Type B pancreatic cell (in vitro differentiated cells): ENCODE measurements at regions not wholly inside any gene's neighbourhood (a gene's known extent, or its start where the extent isn't known, plus 50 kb on each side); places are given as distances from the start of the nearest gene placed in this dataset.

Source experiments
- DNase-seq: peaks from one replicate; pipeline ENCODE4 v3.0.0; 2021; ENCODE audit warnings: mixed read lengths; ENCODE audit not compliant: unreplicated experiment; ENCODE audit errors: extremely low spot score
- H3K27ac Mint-ChIP-seq: 2 replicates; pipeline ENCODE4 v1.8.0; 2021; ENCODE audit warnings: mild to moderate bottlenecking, mixed read lengths
- H3K27me3 Mint-ChIP-seq: 2 replicates; pipeline ENCODE4 v1.8.0; 2021; ENCODE audit warnings: mixed read lengths
- H3K36me3 Mint-ChIP-seq: 2 replicates; pipeline ENCODE4 v1.8.0; 2021; ENCODE audit warnings: mixed read lengths
- H3K4me1 Mint-ChIP-seq: one replicate; pipeline ENCODE4 v1.8.0; 2021; ENCODE audit warnings: mixed read lengths; ENCODE audit not compliant: unreplicated experiment
- H3K4me3 Mint-ChIP-seq: 2 replicates; pipeline ENCODE4 v1.8.0; 2021; ENCODE audit warnings: mild to moderate bottlenecking, mixed read lengths
- H3K9me3 Mint-ChIP-seq: 2 replicates; pipeline ENCODE4 v1.8.0; 2021; ENCODE audit warnings: mixed read lengths
- TF ChIP-seq, protein P1 (sequence below): fragments of 200-600 bp; sonication (generic); conservative IDR thresholded peaks from 2 replicates; pipeline ENCODE4 v1.5.0; 2021; ENCODE audit warnings: antibody characterized with exemption, mild to moderate bottlenecking

DNA sequence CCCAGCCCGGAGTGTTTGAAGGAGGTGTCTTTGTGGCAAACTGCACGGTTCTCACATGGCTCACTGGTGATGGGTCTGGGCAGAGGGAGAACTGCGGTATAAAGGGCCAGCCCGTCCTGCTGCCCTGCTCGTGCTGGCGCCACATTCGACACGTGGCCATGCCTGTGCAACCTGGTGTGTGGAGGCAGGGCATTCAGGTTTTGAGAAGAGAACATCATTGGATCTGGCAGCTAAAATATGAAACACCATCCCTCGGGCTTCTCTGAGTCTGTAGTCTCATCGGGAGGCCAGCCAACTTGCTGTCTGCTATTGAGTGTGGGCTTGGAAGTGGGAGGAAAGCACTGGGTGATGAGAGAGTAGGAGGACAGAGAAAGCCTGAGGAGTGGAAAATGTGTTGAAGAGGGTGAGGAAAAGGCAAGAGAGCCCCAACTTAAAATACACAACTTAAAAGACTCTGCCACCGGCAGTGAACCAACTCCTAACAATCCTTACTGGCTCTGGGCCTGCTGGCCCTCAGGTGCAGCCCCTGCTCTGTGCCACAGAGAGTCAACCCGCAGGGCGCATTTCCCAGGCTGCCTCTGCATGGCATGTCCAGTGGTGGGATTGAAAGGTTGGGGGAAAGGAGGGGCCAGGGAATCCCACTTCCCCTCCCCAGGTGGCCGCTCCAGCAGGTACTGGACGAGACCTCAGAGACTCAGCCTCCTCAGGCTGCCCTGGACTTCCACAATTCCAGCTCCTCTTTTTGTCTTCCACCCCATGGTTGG is 112.7 kb upstream of the DLX2 start:
- Mint-ChIP-seq H3K9me3 (no peaks in the 10 kb centered on the region), H3K4me3 (no peak overlapping the region), H3K27me3 (no peaks in the 10 kb centered on the region), H3K27ac (no peak overlapping the region), H3K36me3 (no peaks in the 10 kb centered on the region), H3K4me1 (peaks cover 13% of the 10 kb centered on the region)
- no peak for DNase-seq
- TF ChIP-seq, protein P1, sequence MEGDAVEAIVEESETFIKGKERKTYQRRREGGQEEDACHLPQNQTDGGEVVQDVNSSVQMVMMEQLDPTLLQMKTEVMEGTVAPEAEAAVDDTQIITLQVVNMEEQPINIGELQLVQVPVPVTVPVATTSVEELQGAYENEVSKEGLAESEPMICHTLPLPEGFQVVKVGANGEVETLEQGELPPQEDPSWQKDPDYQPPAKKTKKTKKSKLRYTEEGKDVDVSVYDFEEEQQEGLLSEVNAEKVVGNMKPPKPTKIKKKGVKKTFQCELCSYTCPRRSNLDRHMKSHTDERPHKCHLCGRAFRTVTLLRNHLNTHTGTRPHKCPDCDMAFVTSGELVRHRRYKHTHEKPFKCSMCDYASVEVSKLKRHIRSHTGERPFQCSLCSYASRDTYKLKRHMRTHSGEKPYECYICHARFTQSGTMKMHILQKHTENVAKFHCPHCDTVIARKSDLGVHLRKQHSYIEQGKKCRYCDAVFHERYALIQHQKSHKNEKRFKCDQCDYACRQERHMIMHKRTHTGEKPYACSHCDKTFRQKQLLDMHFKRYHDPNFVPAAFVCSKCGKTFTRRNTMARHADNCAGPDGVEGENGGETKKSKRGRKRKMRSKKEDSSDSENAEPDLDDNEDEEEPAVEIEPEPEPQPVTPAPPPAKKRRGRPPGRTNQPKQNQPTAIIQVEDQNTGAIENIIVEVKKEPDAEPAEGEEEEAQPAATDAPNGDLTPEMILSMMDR, result no peak

DNA sequence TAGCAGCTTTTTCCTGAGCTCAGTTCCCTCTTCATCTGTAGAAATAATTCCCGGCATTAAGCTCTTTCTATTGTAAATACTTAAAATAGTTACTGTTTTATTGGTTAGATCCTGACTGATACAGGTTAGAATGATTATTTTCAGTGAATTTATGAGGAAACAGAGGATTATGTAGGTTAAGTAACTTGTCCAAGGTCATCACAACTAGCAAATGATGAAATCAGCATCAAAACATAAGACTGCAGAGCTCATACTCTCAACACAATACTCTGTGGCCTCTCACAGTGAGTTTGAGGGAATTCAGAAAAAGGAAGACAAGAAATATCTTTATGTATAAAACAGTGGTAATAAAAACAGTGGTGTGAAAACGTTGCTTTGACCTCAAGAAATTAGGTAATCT is 113.2 kb upstream of the DLX2 start:
- Mint-ChIP-seq H3K9me3 (no peaks in the 10 kb centered on the region), H3K4me3 (no peak overlapping the region), H3K27ac (no peak overlapping the region), H3K36me3 (no peaks in the 10 kb centered on the region), H3K27me3 (no peaks in the 10 kb centered on the region), H3K4me1 (peaks cover 13% of the 10 kb centered on the region)
- DNase-seq, result no peak
- TF ChIP-seq, protein P1, result no peak

DNA sequence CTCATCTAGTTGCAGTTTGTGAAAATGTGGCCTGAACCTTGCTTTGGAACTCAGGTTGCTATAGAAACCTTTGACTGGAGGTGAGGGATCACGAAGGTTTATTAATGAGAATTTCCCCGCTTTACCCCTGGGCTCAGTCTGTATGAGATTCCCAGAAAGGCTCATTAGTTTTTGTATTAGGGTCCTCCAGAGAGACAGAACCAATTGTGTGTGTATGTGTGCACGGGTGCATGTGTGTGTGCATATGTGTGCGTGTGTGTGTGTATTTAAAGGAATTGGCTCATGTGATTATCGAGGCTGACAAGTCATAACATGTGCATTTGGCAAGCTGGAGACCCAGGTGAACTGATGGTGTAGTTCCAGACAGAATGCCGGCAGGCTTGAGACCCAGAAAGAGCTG is 113.8 kb upstream of the DLX2 start:
- Mint-ChIP-seq H3K27ac (no peak overlapping the region), H3K9me3 (no peaks in the 10 kb centered on the region), H3K36me3 (no peaks in the 10 kb centered on the region), H3K4me3 (no peak overlapping the region), H3K27me3 (no peaks in the 10 kb centered on the region), H3K4me1 (peaks cover 13% of the 10 kb centered on the region)
- DNase-seq, result no peak
- TF ChIP-seq, protein P1, result no peak

DNA sequence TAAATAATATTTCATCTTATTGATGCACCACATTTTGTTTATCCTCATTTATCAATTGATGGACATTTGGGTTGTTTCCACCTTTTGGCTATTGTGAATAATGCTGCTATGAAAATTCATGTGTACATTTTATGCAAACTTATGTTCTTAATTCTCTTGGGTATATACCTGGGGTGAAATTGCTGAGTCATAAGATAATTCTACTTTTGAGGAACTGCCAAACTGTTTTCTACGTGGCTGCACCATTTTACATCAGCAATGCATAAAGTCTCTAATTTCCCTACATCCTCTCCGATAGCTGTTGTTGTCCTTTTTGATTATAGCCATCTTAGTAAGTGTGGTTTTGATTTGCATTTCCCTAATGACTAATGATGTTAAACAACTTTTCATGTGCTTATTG is 116.5 kb upstream of the DLX2 start:
- Mint-ChIP-seq H3K27me3 (no peaks in the 10 kb centered on the region), H3K4me3 (no peak overlapping the region), H3K36me3 (no peaks in the 10 kb centered on the region), H3K27ac (no peak overlapping the region), H3K4me1 (peaks cover 13% of the 10 kb centered on the region), H3K9me3 (no peaks in the 10 kb centered on the region)
- DNase-seq, result no peak
- TF ChIP-seq, protein P1, result no peak

DNA sequence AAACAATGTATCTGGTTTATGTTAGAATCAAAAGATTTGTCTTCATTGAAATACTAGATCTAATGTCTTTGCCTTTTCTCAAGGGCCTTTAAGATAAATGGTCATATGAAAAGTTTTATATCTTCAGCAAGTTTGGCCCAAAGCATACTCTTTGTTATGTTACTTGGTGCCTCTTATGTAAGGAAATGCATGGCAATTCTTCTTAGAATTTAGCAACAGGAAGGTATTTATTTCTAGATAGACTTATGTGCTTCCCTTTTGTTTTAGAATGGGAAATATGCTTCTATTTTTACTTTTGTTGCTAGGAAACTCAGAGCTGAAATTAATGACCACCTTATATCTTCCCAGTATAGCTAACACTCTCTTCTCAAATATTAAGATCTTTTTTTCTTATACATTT is 117.4 kb upstream of the DLX2 start:
- no peak for DNase-seq
- Mint-ChIP-seq H3K4me1 (peaks cover 13% of the 10 kb centered on the region), H3K9me3 (no peaks in the 10 kb centered on the region), H3K27ac (no peak overlapping the region), H3K4me3 (no peak overlapping the region), H3K27me3 (no peaks in the 10 kb centered on the region), H3K36me3 (no peaks in the 10 kb centered on the region)
- TF ChIP-seq, protein P1, result no peak
